ENCODE measurements at regions not wholly inside any gene's neighbourhood (a gene's known extent, or its start where the extent isn't known, plus 50 kb on each side); places are given as distances from the start of the nearest gene placed in this dataset.
A peak's percentile ranks its signal among the peaks of the same experiment; 100 is the strongest.

GRCh38 chr13:38618336-38618735, 68.5 kb upstream of the FREM2 start:
- DNase-seq = no peak

GRCh38 chr13:38618881-38619280, 68.0 kb upstream of the FREM2 start:
- DNase-seq = no peak

GRCh38 chr13:38620876-38621275, 66.0 kb upstream of the FREM2 start:
- no peak for DNase-seq

- DNase-seq = no peak
These were observed 62.1 kb upstream of the FREM2 start for GRCh38 chr13:38624822-38625221.

GRCh38 chr13:38628554-38628953, 58.3 kb upstream of the FREM2 start:
- DNase-seq = no peak

- DNase-seq = no peak
These were observed 56.1 kb upstream of the FREM2 start for GRCh38 chr13:38630780-38631179.

GRCh38 chr13:38635030-38635429, 51.8 kb upstream of the FREM2 start:
- no peak for DNase-seq

GRCh38 chr13:38636073-38636472, 50.8 kb upstream of the FREM2 start:
- no peak for DNase-seq

GRCh38 chr13:38636761-38637160, 50.1 kb upstream of the FREM2 start:
- peak; percentile 44 for DNase-seq
